HepG2 (cell line): ENCODE measurements at regions not wholly inside any gene's neighbourhood (a gene's known extent, or its start where the extent isn't known, plus 50 kb on each side); places are given as distances from the start of the nearest gene placed in this dataset.

Experiments
- ATAC-seq: fragments of 200-7000 bp; cut with Tn5 transposase; 3 replicates; pipeline ENCODE4 v1.9.1; 2020; ENCODE audit warnings: mild to moderate bottlenecking, moderate library complexity
- BruUV-seq: library from RNA; stranded (reverse); fragments of 400-500 nt; replicated peaks from 2 replicates; lab custom pipeline; 2021; lab: Mats Ljungman, UMichigan
- CTCF ChIA-PET: fragments of 300-600 bp; formaldehyde crosslinking; extraction: SDS; loops from one replicate; lab custom pipeline; 2021; ENCODE audit warnings: low total read pairs, inconsistent platforms, low intra/inter-chr PET ratio; lab: Yijun Ruan, JAX
- POLR2A ChIA-PET: fragments of 350-600 bp; sonication (Branson Sonifier 250); formaldehyde crosslinking; loops from one replicate; lab custom pipeline; 2020; ENCODE audit warnings: antibody characterized with exemption, inconsistent platforms; lab: Yijun Ruan, JAX
- DNase-seq: peaks from one replicate; pipeline ENCODE4 v3.0.0-alpha.2; 2015; ENCODE audit warnings: low spot score
- FAIRE-seq: peaks from 3 replicates; lab custom pipeline; 2011; peaks lifted over from hg19 to GRCh38; lab: Jason Lieb, UNC
- H2AFZ ChIP-seq: one replicate; pipeline ENCODE4 v1.6.1; 2011; ENCODE audit warnings: low read length, inconsistent platforms
- H3K27ac ChIP-seq: fragments of 300-600 bp; 3 replicates; pipeline ENCODE4 v1.8.0; 2011; ENCODE audit warnings: mixed run types, mild to moderate bottlenecking, mixed read lengths, low read length, inconsistent platforms; ENCODE audit not compliant: insufficient read depth; ENCODE audit errors: extremely low read length
- H3K27me3 ChIP-seq, 2 experiments: fragments of 200-600 bp in 1 of 2; 2 replicates in 1 of 2; 3 replicates in 1 of 2; pipeline versions ENCODE4 v1.6.0 to v1.8.0; 2011; ENCODE audit warnings: low read length in 2 of 2, mild to moderate bottlenecking in 2 of 2, moderate library complexity in 2 of 2, inconsistent platforms in 1 of 2; ENCODE audit not compliant: insufficient read depth in 2 of 2, control insufficient read depth in 1 of 2
- H3K36me3 ChIP-seq, 2 experiments: fragments of 200-600 bp in 1 of 2; replicated peaks in 1 of 2; 2 replicates in 1 of 2; 3 replicates in 1 of 2; pipeline versions ENCODE4 v1.5.1 to v1.8.0; 2011; ENCODE audit warnings: low read length in 2 of 2, inconsistent platforms in 1 of 2; ENCODE audit not compliant: insufficient read depth in 2 of 2, control insufficient read depth in 1 of 2
- H3K4me1 ChIP-seq: 2 replicates; pipeline ENCODE4 v1.5.1; 2012; ENCODE audit warnings: low read length, inconsistent platforms; ENCODE audit not compliant: insufficient read depth
- H3K4me2 ChIP-seq: 2 replicates; pipeline ENCODE4 v1.6.0; 2011; ENCODE audit warnings: low read depth, low read length, inconsistent platforms
- H3K4me3 ChIP-seq, 3 experiments: fragments of 200-600 bp in 1 of 3; sonication (generic), shearing (Covaris generic) in 1 of 3; replicated peaks in 1 of 3; 2 replicates each; pipeline ENCODE4 v1.5.1; 2011 to 2016; ENCODE audit warnings: low read length in 3 of 3, inconsistent platforms in 2 of 3, low read depth in 2 of 3, mild to moderate bottlenecking in 2 of 3, control low read depth in 1 of 3, mixed read lengths in 1 of 3; ENCODE audit not compliant: insufficient read depth in 1 of 3
- H3K79me2 ChIP-seq: one replicate; pipeline ENCODE4 v1.6.1; 2011; ENCODE audit warnings: low read length, inconsistent platforms; ENCODE audit not compliant: insufficient read depth
- H3K9ac ChIP-seq: 2 replicates; pipeline ENCODE4 v1.6.0; 2011; ENCODE audit warnings: mild to moderate bottlenecking, low read depth, low read length, inconsistent platforms; ENCODE audit not compliant: insufficient read depth
- H3K9me3 ChIP-seq: 2 replicates; pipeline ENCODE4 v1.5.1; 2012; ENCODE audit warnings: mild to moderate bottlenecking, low read length
- H4K20me1 ChIP-seq: 2 replicates; pipeline ENCODE4 v1.6.0; 2011; ENCODE audit warnings: inconsistent platforms, mild to moderate bottlenecking, low read length, moderate library complexity; ENCODE audit not compliant: insufficient read depth
- TEAD3 ChIP-seq: optimal IDR thresholded peaks from 2 replicates; pipeline ENCODE3; 2016; ENCODE audit warnings: borderline replicate concordance
- THYN1 ChIP-seq: sonication (generic); formaldehyde crosslinking; IDR thresholded peaks from 2 replicates; pipeline ENCODE4 v1.8.1; 2023; ENCODE audit warnings: low read depth, mild to moderate bottlenecking, moderate library complexity, missing genetic modification reagents, borderline replicate concordance
- ZNF160 ChIP-seq: sonication (generic); formaldehyde crosslinking; IDR thresholded peaks from 2 replicates; pipeline ENCODE4 v1.8.0; 2022; ENCODE audit warnings: mild to moderate bottlenecking, inconsistent platforms, missing genetic modification reagents
- ZNF776 ChIP-seq: sonication (generic); formaldehyde crosslinking; IDR thresholded peaks from 2 replicates; pipeline ENCODE4 v1.4.0; 2020; ENCODE audit warnings: mild to moderate bottlenecking, missing genetic modification reagents
- WGBS: methylation state at CpG from one replicate; pipeline ENCODE4 v1.1.6; 2017; ENCODE audit warnings: low lambda C conversion rate; 5-methylcytosine and 5-hydroxymethylcytosine counted together
- in situ Hi-C: cut with HindIII; loops from 2 replicates; pipeline ENCODE4 v1.10.0; 2017; ENCODE audit warnings: low pct_unique_long_range_greater_than_20kb; ENCODE audit not compliant: extremely low pct_ligation_motif_present
- intact Hi-C: fragments of 100-400 bp; cut with micrococcal nuclease; formaldehyde crosslinking; loops from one replicate; pipeline ENCODE4 v1.10.0; 2022; ENCODE audit not compliant: unreplicated experiment
- TF ChIP-seq, protein P1 (sequence below), 2 experiments: sonication (generic) in 1 of 2; formaldehyde crosslinking in 1 of 2; IDR thresholded peaks; 2 replicates each; pipeline versions ENCODE4 v1.4.0 to v1.6.1; 2016 to 2020; ENCODE audit warnings: borderline replicate concordance in 1 of 2, low read depth in 1 of 2, mild to moderate bottlenecking in 1 of 2, missing genetic modification reagents in 1 of 2
- TF ChIP-seq, protein P2 (sequence below): sonication (generic); formaldehyde crosslinking; IDR thresholded peaks from 2 replicates; pipeline ENCODE4 v1.4.0; 2020; ENCODE audit warnings: missing genetic modification reagents
- TF ChIP-seq, protein P3 (sequence below): sonication (generic); formaldehyde crosslinking; IDR thresholded peaks from 2 replicates; pipeline ENCODE4 v1.5.1; 2020; ENCODE audit warnings: missing genetic modification reagents, mild to moderate bottlenecking, borderline replicate concordance

DNA sequence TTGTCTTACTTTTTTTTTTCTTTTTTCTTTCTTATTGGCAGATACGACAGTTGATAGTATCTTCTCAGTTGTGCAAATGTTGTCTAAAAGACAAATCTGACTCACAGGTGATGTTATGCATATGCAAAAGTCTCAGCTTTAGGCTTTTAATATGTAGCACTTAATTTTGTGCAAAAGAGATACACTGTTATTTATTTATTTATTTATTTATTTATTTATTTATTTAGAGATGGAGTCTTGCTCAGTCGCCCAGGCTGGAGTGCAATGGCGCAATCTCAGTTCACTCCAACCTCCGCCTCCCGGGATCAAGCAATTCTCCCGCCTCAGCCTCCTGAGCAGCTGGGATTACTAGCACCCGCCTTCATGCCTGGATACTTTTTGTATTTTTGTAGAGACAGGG, 383.9 kb upstream of the PCDH9 start:
- no peak for FAIRE-seq
- ChIA-PET CTCF (no interaction called here), POLR2A (no interaction called here)
- no peak overlapping the region for H3K4me2 ChIP-seq
- no peaks in the 10 kb centered on the region for H3K27me3 ChIP-seq
- H3K9ac ChIP-seq: no peak overlapping the region
- in situ Hi-C loops (no loop called here), intact Hi-C loops (no loop called here)
- H3K36me3 ChIP-seq: no peaks in the 10 kb centered on the region
- H3K9me3 ChIP-seq: no peaks in the 10 kb centered on the region; the same call in 1 of the 2 replicates
- H3K79me2 ChIP-seq: no peaks in the 10 kb centered on the region
- 47% methylated on average over 7 of the region's 7 CpGs for WGBS
- H3K4me1 ChIP-seq: no peaks in the 10 kb centered on the region
- no TSS peak for BruUV-seq
- no peak overlapping the region for H3K27ac ChIP-seq
- ATAC-seq: no peak
- no peaks in the 10 kb centered on the region for H4K20me1 ChIP-seq
- DNase-seq: no peak
- no peak overlapping the region for H2AFZ ChIP-seq
- H3K4me3 ChIP-seq: no peak overlapping the region
- TF ChIP-seq, protein P1, sequence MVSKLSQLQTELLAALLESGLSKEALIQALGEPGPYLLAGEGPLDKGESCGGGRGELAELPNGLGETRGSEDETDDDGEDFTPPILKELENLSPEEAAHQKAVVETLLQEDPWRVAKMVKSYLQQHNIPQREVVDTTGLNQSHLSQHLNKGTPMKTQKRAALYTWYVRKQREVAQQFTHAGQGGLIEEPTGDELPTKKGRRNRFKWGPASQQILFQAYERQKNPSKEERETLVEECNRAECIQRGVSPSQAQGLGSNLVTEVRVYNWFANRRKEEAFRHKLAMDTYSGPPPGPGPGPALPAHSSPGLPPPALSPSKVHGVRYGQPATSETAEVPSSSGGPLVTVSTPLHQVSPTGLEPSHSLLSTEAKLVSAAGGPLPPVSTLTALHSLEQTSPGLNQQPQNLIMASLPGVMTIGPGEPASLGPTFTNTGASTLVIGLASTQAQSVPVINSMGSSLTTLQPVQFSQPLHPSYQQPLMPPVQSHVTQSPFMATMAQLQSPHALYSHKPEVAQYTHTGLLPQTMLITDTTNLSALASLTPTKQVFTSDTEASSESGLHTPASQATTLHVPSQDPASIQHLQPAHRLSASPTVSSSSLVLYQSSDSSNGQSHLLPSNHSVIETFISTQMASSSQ (IDR thresholded peaks at IDR 0.05; ENCODE audit: low read depth): no peak
- TF ChIP-seq, protein P1 (CRISPR knock-in tag; IDR thresholded peaks at IDR 0.05; ENCODE audit: borderline replicate concordance): no peak
- TF ChIP-seq ZNF160 (CRISPR knock-in tag): no peak
- TF ChIP-seq, protein P2, sequence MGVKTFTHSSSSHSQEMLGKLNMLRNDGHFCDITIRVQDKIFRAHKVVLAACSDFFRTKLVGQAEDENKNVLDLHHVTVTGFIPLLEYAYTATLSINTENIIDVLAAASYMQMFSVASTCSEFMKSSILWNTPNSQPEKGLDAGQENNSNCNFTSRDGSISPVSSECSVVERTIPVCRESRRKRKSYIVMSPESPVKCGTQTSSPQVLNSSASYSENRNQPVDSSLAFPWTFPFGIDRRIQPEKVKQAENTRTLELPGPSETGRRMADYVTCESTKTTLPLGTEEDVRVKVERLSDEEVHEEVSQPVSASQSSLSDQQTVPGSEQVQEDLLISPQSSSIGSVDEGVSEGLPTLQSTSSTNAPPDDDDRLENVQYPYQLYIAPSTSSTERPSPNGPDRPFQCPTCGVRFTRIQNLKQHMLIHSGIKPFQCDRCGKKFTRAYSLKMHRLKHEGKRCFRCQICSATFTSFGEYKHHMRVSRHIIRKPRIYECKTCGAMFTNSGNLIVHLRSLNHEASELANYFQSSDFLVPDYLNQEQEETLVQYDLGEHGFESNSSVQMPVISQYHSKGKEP (CRISPR knock-in tag): no peak
- TF ChIP-seq ZNF776 (CRISPR knock-in tag): no peak
- no peak for TF ChIP-seq TEAD3 (CRISPR knock-in tag)
- TF ChIP-seq, protein P3, sequence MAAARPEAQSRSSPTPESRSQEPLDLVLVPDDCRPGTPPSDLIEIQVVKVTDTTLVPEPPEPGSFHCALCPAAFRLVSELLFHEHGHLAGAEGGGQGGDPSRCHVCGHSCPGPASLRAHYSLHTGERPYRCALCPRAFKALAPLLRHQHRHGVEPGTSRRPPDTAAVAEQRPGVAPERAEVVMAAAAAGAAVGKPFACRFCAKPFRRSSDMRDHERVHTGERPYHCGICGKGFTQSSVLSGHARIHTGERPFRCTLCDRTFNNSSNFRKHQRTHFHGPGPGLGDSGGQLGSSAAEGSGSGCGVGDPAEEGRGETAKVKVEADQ (CRISPR knock-in tag): no peak
- no peak for TF ChIP-seq THYN1
